ENCODE measurements at regions not wholly inside any gene's neighbourhood (a gene's known extent, or its start where the extent isn't known, plus 50 kb on each side); places are given as distances from the start of the nearest gene placed in this dataset.

- no peaks in the 10 kb centered on the region for H3K36me3 Mint-ChIP-seq (ENCODE audit: low read depth)
These were observed 972.8 kb upstream of the ADGRL4 start for GRCh38 chr1:79979346-79979745.

GRCh38 chr1:79976287-79976686, 969.8 kb upstream of the ADGRL4 start:
- POLR2A ChIA-PET: no interaction called here
- H3K9me3 Mint-ChIP-seq: peaks cover 4% of the 10 kb centered on the region

More at GRCh38 chr1:79979346-79979745, 972.8 kb upstream of the ADGRL4 start:
- no peaks in the 10 kb centered on the region for H3K4me1 Mint-ChIP-seq
- POLR2A ChIA-PET: no interaction called here
- no peak overlapping the region for H3K27ac Mint-ChIP-seq
- H3K9me3 Mint-ChIP-seq: peaks cover 4% of the 10 kb centered on the region
- DNase-seq: no peak
- no peaks in the 10 kb centered on the region for H3K27me3 Mint-ChIP-seq
- CTCF ChIA-PET: no interaction called here
- H3K4me3 Mint-ChIP-seq: no peak overlapping the region

GRCh38 chr1:79974659-79975058, 968.1 kb upstream of the ADGRL4 start:
- no peak for DNase-seq
- no peaks in the 10 kb centered on the region for H3K4me1 Mint-ChIP-seq
- peaks cover 4% of the 10 kb centered on the region for H3K9me3 Mint-ChIP-seq
- H3K4me3 Mint-ChIP-seq: no peak overlapping the region
- H3K27ac Mint-ChIP-seq: no peak overlapping the region
- H3K36me3 Mint-ChIP-seq (ENCODE audit: low read depth): no peaks in the 10 kb centered on the region
- CTCF ChIA-PET: no interaction called here
- POLR2A ChIA-PET: no interaction called here
- no peaks in the 10 kb centered on the region for H3K27me3 Mint-ChIP-seq

More at GRCh38 chr1:79976287-79976686, 969.8 kb upstream of the ADGRL4 start:
- Mint-ChIP-seq H3K27me3 (no peaks in the 10 kb centered on the region), H3K4me1 (no peaks in the 10 kb centered on the region), H3K4me3 (no peak overlapping the region), H3K27ac (no peak overlapping the region), H3K36me3 (ENCODE audit: low read depth) (no peaks in the 10 kb centered on the region)
- no peak for DNase-seq
- CTCF ChIA-PET: no interaction called here

- Mint-ChIP-seq H3K9me3 (no peaks in the 10 kb centered on the region), H3K4me1 (no peaks in the 10 kb centered on the region), H3K27ac (no peak overlapping the region), H3K27me3 (no peaks in the 10 kb centered on the region), H3K4me3 (no peak overlapping the region), H3K36me3 (ENCODE audit: low read depth) (no peaks in the 10 kb centered on the region)
- CTCF ChIA-PET: no interaction called here
- POLR2A ChIA-PET: no interaction called here
- DNase-seq: no peak
These were observed 963.4 kb upstream of the ADGRL4 start for GRCh38 chr1:79969886-79970285.

GRCh38 chr1:79966438-79966837, 959.9 kb upstream of the ADGRL4 start:
- ChIA-PET POLR2A (no interaction called here), CTCF (no interaction called here)
- DNase-seq: no peak
- Mint-ChIP-seq H3K4me3 (no peak overlapping the region), H3K27me3 (no peaks in the 10 kb centered on the region), H3K36me3 (ENCODE audit: low read depth) (no peaks in the 10 kb centered on the region), H3K27ac (no peak overlapping the region), H3K4me1 (no peaks in the 10 kb centered on the region), H3K9me3 (peaks cover 2% of the 10 kb centered on the region)

- Mint-ChIP-seq H3K27me3 (no peaks in the 10 kb centered on the region), H3K4me3 (no peak overlapping the region)
- POLR2A ChIA-PET: no interaction called here
These were observed 953.1 kb upstream of the ADGRL4 start for GRCh38 chr1:79959635-79960034.

GRCh38 chr1:79955966-79956365, 949.4 kb upstream of the ADGRL4 start:
- Mint-ChIP-seq H3K27ac (no peak overlapping the region), H3K36me3 (ENCODE audit: low read depth) (no peaks in the 10 kb centered on the region), H3K9me3 (peaks cover 28% of the 10 kb centered on the region)

More at GRCh38 chr1:79959635-79960034, 953.1 kb upstream of the ADGRL4 start:
- DNase-seq: no peak
- peaks cover 18% of the 10 kb centered on the region for H3K9me3 Mint-ChIP-seq
- CTCF ChIA-PET: no interaction called here
- H3K27ac Mint-ChIP-seq: no peak overlapping the region
- no peaks in the 10 kb centered on the region for H3K36me3 Mint-ChIP-seq (ENCODE audit: low read depth)
- no peaks in the 10 kb centered on the region for H3K4me1 Mint-ChIP-seq

GRCh38 chr1:79950511-79950910, 944.0 kb upstream of the ADGRL4 start:
- Mint-ChIP-seq H3K4me1 (no peaks in the 10 kb centered on the region), H3K36me3 (ENCODE audit: low read depth) (no peaks in the 10 kb centered on the region), H3K4me3 (no peak overlapping the region), H3K27ac (no peak overlapping the region), H3K9me3 (peaks cover 16% of the 10 kb centered on the region), H3K27me3 (no peaks in the 10 kb centered on the region)
- DNase-seq: no peak
- ChIA-PET POLR2A (no interaction called here), CTCF (no interaction called here)

More at GRCh38 chr1:79955966-79956365, 949.4 kb upstream of the ADGRL4 start:
- DNase-seq: no peak
- ChIA-PET POLR2A (no interaction called here), CTCF (no interaction called here)
- Mint-ChIP-seq H3K27me3 (no peaks in the 10 kb centered on the region), H3K4me1 (no peaks in the 10 kb centered on the region), H3K4me3 (no peak overlapping the region)

GRCh38 chr1:79945391-79945790, 938.9 kb upstream of the ADGRL4 start:
- POLR2A ChIA-PET: no interaction called here
- no peaks in the 10 kb centered on the region for H3K27me3 Mint-ChIP-seq
- no peak overlapping the region for H3K27ac Mint-ChIP-seq
- CTCF ChIA-PET: no interaction called here
- H3K4me3 Mint-ChIP-seq: no peak overlapping the region
- DNase-seq: no peak
- no peaks in the 10 kb centered on the region for H3K4me1 Mint-ChIP-seq
- no peaks in the 10 kb centered on the region for H3K36me3 Mint-ChIP-seq (ENCODE audit: low read depth)
- peaks cover 2% of the 10 kb centered on the region for H3K9me3 Mint-ChIP-seq

GRCh38 chr1:79929356-79929755, 922.8 kb upstream of the ADGRL4 start:
- H3K4me1 Mint-ChIP-seq: no peaks in the 10 kb centered on the region
- ChIA-PET CTCF (no interaction called here), POLR2A (no interaction called here)
- H3K27ac Mint-ChIP-seq: no peak overlapping the region
- DNase-seq: no peak
- no peaks in the 10 kb centered on the region for H3K27me3 Mint-ChIP-seq
- H3K36me3 Mint-ChIP-seq (ENCODE audit: low read depth): no peaks in the 10 kb centered on the region
- no peak overlapping the region for H3K4me3 Mint-ChIP-seq
- peaks cover 6% of the 10 kb centered on the region for H3K9me3 Mint-ChIP-seq

- no peaks in the 10 kb centered on the region for H3K4me1 Mint-ChIP-seq
These were observed 922.4 kb upstream of the ADGRL4 start for GRCh38 chr1:79928901-79929300.

GRCh38 chr1:79920960-79921669, 914.6 kb upstream of the ADGRL4 start:
- ChIA-PET POLR2A (no interaction called here), CTCF (no interaction called here)
- Mint-ChIP-seq H3K9me3 (peaks cover 25% of the 10 kb centered on the region), H3K27ac (no peak overlapping the region), H3K4me3 (no peak overlapping the region), H3K36me3 (ENCODE audit: low read depth) (no peaks in the 10 kb centered on the region), H3K27me3 (no peaks in the 10 kb centered on the region), H3K4me1 (no peaks in the 10 kb centered on the region)
- DNase-seq: no peak

More at GRCh38 chr1:79928901-79929300, 922.4 kb upstream of the ADGRL4 start:
- ChIA-PET CTCF (no interaction called here), POLR2A (no interaction called here)
- no peaks in the 10 kb centered on the region for H3K27me3 Mint-ChIP-seq
- DNase-seq: no peak
- H3K4me3 Mint-ChIP-seq: no peak overlapping the region
- H3K9me3 Mint-ChIP-seq: peaks cover 7% of the 10 kb centered on the region
- H3K36me3 Mint-ChIP-seq (ENCODE audit: low read depth): no peaks in the 10 kb centered on the region
- H3K27ac Mint-ChIP-seq: no peak overlapping the region

GRCh38 chr1:79914896-79915295, 908.4 kb upstream of the ADGRL4 start:
- Mint-ChIP-seq H3K9me3 (peaks cover 15% of the 10 kb centered on the region), H3K4me3 (no peak overlapping the region), H3K27me3 (no peaks in the 10 kb centered on the region), H3K27ac (no peak overlapping the region), H3K4me1 (no peaks in the 10 kb centered on the region), H3K36me3 (ENCODE audit: low read depth) (no peaks in the 10 kb centered on the region)
- ChIA-PET POLR2A (no interaction called here), CTCF (interaction anchor here (0.6 kb wide), 1 partner anchor 21 kb away, joined by 3 read pairs; no protein-coding TSS in a partner anchor)
- no peak for DNase-seq

- H3K4me3 Mint-ChIP-seq: no peak overlapping the region
- H3K27me3 Mint-ChIP-seq: no peaks in the 10 kb centered on the region
- no peak for DNase-seq
- ChIA-PET POLR2A (no interaction called here), CTCF (no interaction called here)
- H3K4me1 Mint-ChIP-seq: no peaks in the 10 kb centered on the region
- H3K36me3 Mint-ChIP-seq (ENCODE audit: low read depth): no peaks in the 10 kb centered on the region
- H3K27ac Mint-ChIP-seq: no peak overlapping the region
- peaks cover 15% of the 10 kb centered on the region for H3K9me3 Mint-ChIP-seq
These were observed 906.3 kb upstream of the ADGRL4 start for GRCh38 chr1:79912813-79913212.
